Suprapubic skin (tissue), 4 donors: ENCODE measurements at regions not wholly inside any gene's neighbourhood (a gene's known extent, or its start where the extent isn't known, plus 50 kb on each side); places are given as distances from the start of the nearest gene placed in this dataset.

Source experiments
- DNase-seq, 2 donors: peaks; one replicate each; pipeline ENCODE4 v3.0.0-alpha.2; 2019; ENCODE audit warnings: low spot score in 2 of 2
- H3K27ac ChIP-seq: fragments of 200-600 bp; sonication (generic); one replicate; pipeline ENCODE4 v1.5.1; 2019
- H3K27me3 ChIP-seq: fragments of 200-600 bp; sonication (generic); one replicate; pipeline ENCODE4 v1.5.1; 2019
- H3K36me3 ChIP-seq: fragments of 200-600 bp; sonication (generic); one replicate; pipeline ENCODE4 v1.5.1; 2019
- H3K4me1 ChIP-seq: fragments of 200-600 bp; sonication (generic); one replicate; pipeline ENCODE4 v1.5.1; 2019
- H3K4me3 ChIP-seq: fragments of 200-600 bp; sonication (generic); one replicate; pipeline ENCODE4 v1.5.1; 2019; ENCODE audit warnings: mild to moderate bottlenecking
- H3K9me3 ChIP-seq: fragments of 200-600 bp; sonication (generic); one replicate; pipeline ENCODE4 v1.5.1; 2019
- EP300 ChIP-seq: sonication (generic); formaldehyde crosslinking; IDR thresholded peaks from one replicate; pipeline ENCODE4 v1.6.1; 2017; ENCODE audit warnings: antibody characterized with exemption
- POLR2A ChIP-seq, 2 donors: fragments of 450-650 bp; IDR thresholded peaks; one replicate each; pipeline ENCODE4 v1.6.1; 2017; ENCODE audit warnings: antibody characterized with exemption in 2 of 2, mild to moderate bottlenecking in 2 of 2, moderate library complexity in 2 of 2
- POLR2AphosphoS5 ChIP-seq, 3 donors: sonication (generic); formaldehyde crosslinking; IDR thresholded peaks; one replicate each; pipeline ENCODE4 v1.6.1; 2017; ENCODE audit warnings: antibody characterized with exemption in 3 of 3
- WGBS: methylation state at CpG from one replicate; pipeline ENCODE4 v1.1.5; 2018; 5-methylcytosine and 5-hydroxymethylcytosine counted together
- TF ChIP-seq, protein P1 (sequence below), 2 donors: fragments of 200-600 bp in 1 of 2; fragments of 450-650 bp in 1 of 2; sonication (generic) in 1 of 2; IDR thresholded peaks; one replicate each; pipeline ENCODE4 v1.5.1; 2016 to 2019; ENCODE audit warnings: antibody characterized with exemption in 2 of 2, mild to moderate bottlenecking in 1 of 2, moderate library complexity in 1 of 2

DNA sequence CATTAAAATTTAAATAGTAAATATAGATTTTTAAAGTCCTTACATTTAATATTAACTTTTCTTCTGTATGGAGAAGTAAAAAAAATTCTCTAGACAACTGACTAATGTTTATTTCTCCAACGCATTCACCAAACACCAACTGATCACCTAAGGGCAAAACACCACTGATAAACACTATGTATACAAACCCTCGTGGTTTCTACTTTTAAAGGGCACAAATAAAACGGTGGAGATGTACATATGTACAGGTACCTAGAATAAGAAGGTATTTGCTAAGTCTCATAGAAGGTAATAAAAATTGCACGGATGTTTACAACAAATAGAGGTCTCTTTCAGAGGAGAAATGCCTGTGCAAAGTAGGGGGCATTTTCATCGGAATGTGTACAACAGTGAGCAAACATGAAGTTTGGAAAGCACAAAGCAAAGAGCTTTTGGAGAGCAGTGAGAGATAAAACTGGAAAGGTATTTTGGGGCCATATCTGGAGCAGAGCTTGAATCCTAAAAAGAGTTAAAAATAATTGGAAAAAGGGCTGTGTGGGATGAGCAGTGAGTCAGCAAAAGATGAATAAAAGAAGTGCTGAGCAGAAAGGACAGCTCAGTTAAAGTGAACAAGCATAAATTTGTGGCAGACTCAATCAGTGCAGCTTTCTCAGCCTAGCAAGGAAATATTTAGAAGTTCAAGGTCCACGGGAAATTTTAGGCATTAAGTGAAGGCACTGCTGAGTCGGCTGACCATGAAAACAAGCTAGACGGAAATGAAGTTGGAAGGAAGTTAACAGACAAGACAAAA lies 160.0 kb downstream of the TMEM161B start:
- no peaks in the 10 kb centered on the region for H3K36me3 ChIP-seq
- H3K4me3 ChIP-seq = no peak overlapping the region
- TF ChIP-seq, protein P1, sequence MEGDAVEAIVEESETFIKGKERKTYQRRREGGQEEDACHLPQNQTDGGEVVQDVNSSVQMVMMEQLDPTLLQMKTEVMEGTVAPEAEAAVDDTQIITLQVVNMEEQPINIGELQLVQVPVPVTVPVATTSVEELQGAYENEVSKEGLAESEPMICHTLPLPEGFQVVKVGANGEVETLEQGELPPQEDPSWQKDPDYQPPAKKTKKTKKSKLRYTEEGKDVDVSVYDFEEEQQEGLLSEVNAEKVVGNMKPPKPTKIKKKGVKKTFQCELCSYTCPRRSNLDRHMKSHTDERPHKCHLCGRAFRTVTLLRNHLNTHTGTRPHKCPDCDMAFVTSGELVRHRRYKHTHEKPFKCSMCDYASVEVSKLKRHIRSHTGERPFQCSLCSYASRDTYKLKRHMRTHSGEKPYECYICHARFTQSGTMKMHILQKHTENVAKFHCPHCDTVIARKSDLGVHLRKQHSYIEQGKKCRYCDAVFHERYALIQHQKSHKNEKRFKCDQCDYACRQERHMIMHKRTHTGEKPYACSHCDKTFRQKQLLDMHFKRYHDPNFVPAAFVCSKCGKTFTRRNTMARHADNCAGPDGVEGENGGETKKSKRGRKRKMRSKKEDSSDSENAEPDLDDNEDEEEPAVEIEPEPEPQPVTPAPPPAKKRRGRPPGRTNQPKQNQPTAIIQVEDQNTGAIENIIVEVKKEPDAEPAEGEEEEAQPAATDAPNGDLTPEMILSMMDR (IDR thresholded peaks at IDR 0.05) = no peak
- no peak for TF ChIP-seq POLR2AphosphoS5 (IDR thresholded peaks at IDR 0.05)
- H3K4me1 ChIP-seq = no peaks in the 10 kb centered on the region
- no peak overlapping the region for H3K27ac ChIP-seq
- no peaks in the 10 kb centered on the region for H3K9me3 ChIP-seq
- no peak for DNase-seq
- WGBS = 74% methylated on average over 8 of the region's 8 CpGs
- H3K27me3 ChIP-seq = no peaks in the 10 kb centered on the region

DNA sequence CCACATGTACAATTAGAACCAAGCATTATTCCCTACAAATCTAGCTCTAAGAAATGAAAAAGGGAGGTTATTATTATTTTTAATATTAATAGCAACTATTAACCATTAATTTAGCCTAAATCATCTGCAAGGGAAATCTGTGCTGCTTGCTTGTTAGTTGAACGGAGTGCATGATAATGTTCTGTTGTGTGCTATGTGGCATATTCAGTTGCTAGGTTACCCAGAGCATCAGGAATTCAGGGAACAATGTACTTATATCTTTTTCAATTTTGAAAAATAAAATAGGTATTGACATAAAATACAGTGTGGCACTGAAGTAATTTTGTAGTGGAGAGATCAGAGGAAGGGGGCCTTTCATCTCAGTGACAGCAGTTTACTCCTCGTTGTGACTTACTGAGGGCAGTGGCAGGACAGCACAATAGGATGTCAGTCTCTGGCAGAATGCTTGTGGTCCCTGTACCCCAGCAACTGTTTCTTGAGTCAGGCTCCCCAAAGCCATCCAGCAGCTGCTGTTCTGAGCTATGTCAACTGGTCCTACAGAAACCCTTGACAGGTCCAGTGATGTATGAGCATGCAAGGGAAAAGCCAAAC lies 173.6 kb downstream of the TMEM161B start:
- no peaks in the 10 kb centered on the region for H3K36me3 ChIP-seq
- H3K27me3 ChIP-seq = no peaks in the 10 kb centered on the region
- DNase-seq = no peak
- no peaks in the 10 kb centered on the region for H3K4me1 ChIP-seq
- TF ChIP-seq POLR2A (IDR thresholded peaks at IDR 0.05) (no peak), POLR2AphosphoS5 (IDR thresholded peaks at IDR 0.05) (no peak), EP300 (no peak)
- TF ChIP-seq, protein P1 (IDR thresholded peaks at IDR 0.05) = no peak
- H3K4me3 ChIP-seq = no peak overlapping the region
- H3K27ac ChIP-seq = no peak overlapping the region
- no peaks in the 10 kb centered on the region for H3K9me3 ChIP-seq
- 40% methylated on average over 2 of the region's 2 CpGs for WGBS

DNA sequence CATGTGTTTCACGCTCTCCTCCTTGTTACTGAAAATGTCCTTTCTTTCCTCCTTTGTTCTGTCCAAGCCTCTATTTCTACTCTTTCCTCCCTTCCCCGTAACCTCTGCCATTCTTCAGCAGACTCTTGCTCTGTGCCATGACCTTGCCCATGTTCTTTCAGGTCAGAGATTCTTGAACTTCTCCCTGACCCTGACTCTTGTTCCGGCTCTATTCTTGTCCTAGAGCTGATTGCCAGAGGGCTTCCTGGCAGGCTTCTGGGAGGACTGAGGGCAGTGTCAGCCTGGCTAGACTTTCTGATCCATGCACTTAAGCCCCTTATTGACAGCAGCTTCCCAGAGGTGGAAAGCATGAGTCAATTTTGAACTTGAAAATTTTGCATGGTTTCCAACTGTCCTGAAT lies 174.2 kb downstream of the TMEM161B start:
- TF ChIP-seq POLR2AphosphoS5 (IDR thresholded peaks at IDR 0.05) (no peak), EP300 (no peak), POLR2A (IDR thresholded peaks at IDR 0.05) (no peak)
- TF ChIP-seq, protein P1 (IDR thresholded peaks at IDR 0.05) = no peak
- 62% methylated on average over 3 of the region's 3 CpGs for WGBS

DNA sequence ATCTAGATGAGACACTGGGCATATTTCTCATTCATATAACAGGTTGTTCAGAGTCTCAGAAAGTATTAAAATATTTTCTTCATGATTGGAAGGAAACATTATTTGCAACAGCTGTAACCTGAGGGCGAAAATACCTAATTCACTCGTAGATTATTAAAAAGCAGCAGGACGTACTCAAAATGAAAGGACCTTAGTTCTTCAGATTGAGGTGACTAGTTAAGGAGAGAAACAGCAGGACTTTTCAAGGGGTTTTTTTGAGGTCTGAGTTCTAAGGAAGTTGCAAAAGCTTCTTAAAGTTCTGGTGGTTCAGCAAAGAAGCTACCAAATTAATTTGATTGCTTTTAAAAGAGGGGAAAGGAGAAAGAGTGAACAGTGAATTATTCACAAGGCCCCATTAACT lies 174.9 kb downstream of the TMEM161B start:
- Histone ChIP-seq H3K4me3 (no peak overlapping the region), H3K27me3 (no peaks in the 10 kb centered on the region), H3K36me3 (no peaks in the 10 kb centered on the region), H3K9me3 (no peaks in the 10 kb centered on the region), H3K27ac (no peak overlapping the region), H3K4me1 (no peaks in the 10 kb centered on the region)
- no peak for DNase-seq
- 58% methylated on average over 3 of the region's 3 CpGs for WGBS
- no peak for TF ChIP-seq EP300
- TF ChIP-seq, protein P1 (IDR thresholded peaks at IDR 0.05) = no peak
- TF ChIP-seq POLR2AphosphoS5 (IDR thresholded peaks at IDR 0.05) = no peak
- TF ChIP-seq POLR2A (IDR thresholded peaks at IDR 0.05) = no peak

More for the DNA sequence above, 174.2 kb downstream of the TMEM161B start:
- H3K27ac ChIP-seq = no peak overlapping the region
- no peaks in the 10 kb centered on the region for H3K9me3 ChIP-seq
- H3K27me3 ChIP-seq = no peaks in the 10 kb centered on the region
- H3K4me3 ChIP-seq = no peak overlapping the region
- DNase-seq = no peak
- no peaks in the 10 kb centered on the region for H3K4me1 ChIP-seq
- no peaks in the 10 kb centered on the region for H3K36me3 ChIP-seq

DNA sequence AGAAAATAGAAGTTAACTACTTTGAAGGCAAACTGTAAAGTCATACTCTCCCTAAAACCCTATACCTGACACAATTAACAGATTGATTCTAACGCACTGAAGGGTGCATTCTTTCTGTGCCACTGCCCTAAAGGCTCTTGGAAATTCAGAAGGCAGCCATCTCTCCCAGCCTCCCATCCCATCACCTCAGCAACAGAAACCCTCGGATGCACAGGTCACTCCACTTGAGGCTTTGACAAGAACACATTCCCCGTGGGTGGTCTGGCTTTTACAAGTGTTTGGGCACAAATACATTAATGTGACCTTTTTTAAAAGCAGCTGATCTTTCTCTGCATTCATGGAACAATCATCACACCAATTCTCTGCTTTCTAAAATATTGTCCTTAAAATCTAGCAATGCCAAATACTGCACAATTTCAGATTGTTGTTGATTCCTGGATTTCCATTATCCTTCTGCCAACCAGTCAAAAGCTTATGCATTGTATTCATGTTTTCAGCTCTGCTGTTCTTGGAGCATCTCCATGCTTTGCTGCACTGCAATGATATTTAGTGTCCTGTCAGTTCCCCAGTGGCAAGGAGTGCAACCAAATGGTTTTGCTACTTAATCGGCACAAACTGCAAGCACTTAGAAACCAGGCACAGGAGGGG lies 175.6 kb downstream of the TMEM161B start:
- Histone ChIP-seq H3K27ac (no peak overlapping the region), H3K36me3 (no peaks in the 10 kb centered on the region), H3K4me1 (no peaks in the 10 kb centered on the region), H3K27me3 (no peaks in the 10 kb centered on the region), H3K9me3 (no peaks in the 10 kb centered on the region), H3K4me3 (no peak overlapping the region)
- TF ChIP-seq, protein P1 (IDR thresholded peaks at IDR 0.05) = no peak
- TF ChIP-seq POLR2AphosphoS5 (IDR thresholded peaks at IDR 0.05) (no peak), POLR2A (IDR thresholded peaks at IDR 0.05) (no peak), EP300 (no peak)
- DNase-seq = no peak
- WGBS = 51% methylated on average over 4 of the region's 4 CpGs
